ENCODE measurements at regions not wholly inside any gene's neighbourhood (a gene's known extent, or its start where the extent isn't known, plus 50 kb on each side); places are given as distances from the start of the nearest gene placed in this dataset.

GRCh38 chr12:113658006-113658655 is 186.5 kb upstream of the LHX5 start:
- intact Hi-C loops (cut with DNase I, micrococcal nuclease): no loop called here
- Histone ChIP-seq H3K27me3 (ENCODE audit: control insufficient read depth in 1 of 2, insufficient read depth in 2 of 2, low read length in 2 of 2) (peaks cover 0 to 2% of the 10 kb centered on the region in 2 experiments), H3K27ac (ENCODE audit: low read depth in 1 of 2, low read length in 2 of 2) (no peak overlapping the region), H3K9me3 (ENCODE audit: control insufficient read depth in 1 of 2, insufficient read depth in 1 of 2, low read length in 2 of 2) (peaks cover 0 to 7% of the 10 kb centered on the region in 2 experiments), H3K4me3 (ENCODE audit: low read length) (no peak overlapping the region), H3K4me1 (ENCODE audit: insufficient read depth, low read length) (no peaks in the 10 kb centered on the region), H3K36me3 (ENCODE audit: insufficient read depth, low read length) (no peaks in the 10 kb centered on the region)
- ATAC-seq (ENCODE audit: poor library complexity) (no peak), DNase-seq (no peak)
- ChIA-PET CTCF (no interaction called here), POLR2A (no interaction called here)
- Mint-ChIP-seq H3K36me3 (ENCODE audit: low read depth) (no peaks in the 10 kb centered on the region), H3K27me3 (peaks cover 5% of the 10 kb centered on the region), H3K4me1 (ENCODE audit: low read depth) (no peaks in the 10 kb centered on the region), H3K27ac (no peak overlapping the region), H3K4me3 (no peak overlapping the region), H3K9me3 (peaks cover 9% of the 10 kb centered on the region)
- no peak for TF ChIP-seq CTCF (IDR thresholded peaks at IDR 0.05)

GRCh38 chr12:113655919-113656318 is 184.2 kb upstream of the LHX5 start:
- ATAC-seq (ENCODE audit: poor library complexity): no peak
- CTCF ChIA-PET: no interaction called here
- DNase-seq: no peak
- intact Hi-C loops (cut with DNase I, micrococcal nuclease): no loop called here
- Mint-ChIP-seq H3K36me3 (ENCODE audit: low read depth) (no peaks in the 10 kb centered on the region), H3K4me3 (no peak overlapping the region), H3K4me1 (ENCODE audit: low read depth) (no peaks in the 10 kb centered on the region), H3K27ac (no peak overlapping the region), H3K27me3 (peaks cover 13% of the 10 kb centered on the region), H3K9me3 (peaks cover 12% of the 10 kb centered on the region)
- Histone ChIP-seq H3K36me3 (ENCODE audit: insufficient read depth, low read length) (no peaks in the 10 kb centered on the region), H3K9me3 (ENCODE audit: control insufficient read depth in 1 of 2, insufficient read depth in 1 of 2, low read length in 2 of 2) (peaks cover 0 to 7% of the 10 kb centered on the region in 2 experiments), H3K4me3 (ENCODE audit: low read length) (no peak overlapping the region), H3K27me3 (ENCODE audit: control insufficient read depth in 1 of 2, insufficient read depth in 2 of 2, low read length in 2 of 2) (peaks cover 2 to 8% of the 10 kb centered on the region in 2 experiments), H3K4me1 (ENCODE audit: insufficient read depth, low read length) (no peaks in the 10 kb centered on the region), H3K27ac (ENCODE audit: low read depth in 1 of 2, low read length in 2 of 2) (no peak overlapping the region)
- POLR2A ChIA-PET: no interaction called here
- no peak for TF ChIP-seq CTCF (IDR thresholded peaks at IDR 0.05)

- H3K4me1 ChIP-seq (ENCODE audit: insufficient read depth, low read length): no peaks in the 10 kb centered on the region
- H3K9me3 Mint-ChIP-seq: peaks cover 12% of the 10 kb centered on the region
- POLR2A ChIA-PET: no interaction called here
- no peaks in the 10 kb centered on the region for H3K4me1 Mint-ChIP-seq (ENCODE audit: low read depth)
- H3K9me3 ChIP-seq (ENCODE audit: control insufficient read depth in 1 of 2, insufficient read depth in 1 of 2, low read length in 2 of 2): peaks cover 0 to 7% of the 10 kb centered on the region in 2 experiments
- H3K27ac Mint-ChIP-seq: no peak overlapping the region
- no peaks in the 10 kb centered on the region for H3K36me3 ChIP-seq (ENCODE audit: insufficient read depth, low read length)
- ATAC-seq (ENCODE audit: poor library complexity) (no peak), DNase-seq (no peak)
- no peak overlapping the region for H3K4me3 ChIP-seq (ENCODE audit: low read length)
- intact Hi-C loops (cut with DNase I, micrococcal nuclease): no loop called here
- no peak overlapping the region for H3K4me3 Mint-ChIP-seq
- peaks cover 2 to 8% of the 10 kb centered on the region in 2 experiments for H3K27me3 ChIP-seq (ENCODE audit: control insufficient read depth in 1 of 2, insufficient read depth in 2 of 2, low read length in 2 of 2)
- H3K27me3 Mint-ChIP-seq: peaks cover 17% of the 10 kb centered on the region
- H3K27ac ChIP-seq (ENCODE audit: low read depth in 1 of 2, low read length in 2 of 2): no peak overlapping the region
- TF ChIP-seq CTCF (IDR thresholded peaks at IDR 0.05): no peak
- CTCF ChIA-PET: no interaction called here
- H3K36me3 Mint-ChIP-seq (ENCODE audit: low read depth): no peaks in the 10 kb centered on the region
Measured at GRCh38 chr12:113655479-113655878, 183.8 kb upstream of the LHX5 start.
